ENCODE measurements at regions not wholly inside any gene's neighbourhood (a gene's known extent, or its start where the extent isn't known, plus 50 kb on each side); places are given as distances from the start of the nearest gene placed in this dataset.

DNA sequence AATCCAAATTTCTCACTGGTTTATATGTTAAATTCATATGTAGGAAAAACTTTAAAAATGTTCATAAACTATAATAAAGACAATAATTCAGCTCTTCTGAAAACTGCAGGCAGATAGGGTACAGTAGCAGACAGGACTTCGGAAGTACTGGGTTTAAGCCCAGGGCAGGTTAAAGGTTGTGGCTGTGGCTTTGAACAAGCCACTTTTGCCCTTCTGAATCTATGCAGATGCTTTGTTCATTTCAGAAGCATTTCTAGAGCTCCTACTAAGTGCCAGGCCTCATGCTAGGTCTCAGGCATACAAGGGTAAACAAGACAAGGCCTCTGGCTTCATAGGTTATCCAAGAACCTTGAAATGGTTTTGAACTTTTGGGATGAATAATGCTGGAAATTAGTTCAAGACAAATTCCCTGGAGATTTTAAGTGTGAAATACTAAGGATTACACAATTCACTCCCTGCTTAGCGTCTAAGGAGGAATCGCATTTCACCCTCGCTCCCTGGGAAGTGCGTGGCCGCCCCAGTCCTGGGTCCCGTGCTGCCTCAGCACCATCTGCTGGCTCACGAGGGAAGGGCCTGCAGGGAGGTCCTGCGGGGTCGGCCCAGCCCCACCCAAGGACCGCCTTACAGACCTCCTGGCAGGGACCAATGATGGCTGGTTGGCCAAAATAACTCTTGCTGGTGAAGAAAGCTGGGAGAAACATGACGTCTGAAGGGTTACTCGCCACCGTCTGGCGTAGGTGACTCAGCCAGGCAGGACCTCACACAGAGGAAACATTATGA is 67.7 kb upstream of the L3MBTL4 start:
- no peaks in the 10 kb centered on the region for H3K27me3 ChIP-seq
- H3K4me1 ChIP-seq, result no peaks in the 10 kb centered on the region
- H3K9me3 ChIP-seq, result no peaks in the 10 kb centered on the region
- DNase-seq (ENCODE audit: low spot score in 2 of 2), result peak in 1 of 2 donors; percentile 61
- TF ChIP-seq POLR2A (IDR thresholded peaks at IDR 0.05) (no peak), POLR2AphosphoS5 (IDR thresholded peaks at IDR 0.05) (peak; percentile 23 to 82 (median 77))
- TF ChIP-seq, protein P1, sequence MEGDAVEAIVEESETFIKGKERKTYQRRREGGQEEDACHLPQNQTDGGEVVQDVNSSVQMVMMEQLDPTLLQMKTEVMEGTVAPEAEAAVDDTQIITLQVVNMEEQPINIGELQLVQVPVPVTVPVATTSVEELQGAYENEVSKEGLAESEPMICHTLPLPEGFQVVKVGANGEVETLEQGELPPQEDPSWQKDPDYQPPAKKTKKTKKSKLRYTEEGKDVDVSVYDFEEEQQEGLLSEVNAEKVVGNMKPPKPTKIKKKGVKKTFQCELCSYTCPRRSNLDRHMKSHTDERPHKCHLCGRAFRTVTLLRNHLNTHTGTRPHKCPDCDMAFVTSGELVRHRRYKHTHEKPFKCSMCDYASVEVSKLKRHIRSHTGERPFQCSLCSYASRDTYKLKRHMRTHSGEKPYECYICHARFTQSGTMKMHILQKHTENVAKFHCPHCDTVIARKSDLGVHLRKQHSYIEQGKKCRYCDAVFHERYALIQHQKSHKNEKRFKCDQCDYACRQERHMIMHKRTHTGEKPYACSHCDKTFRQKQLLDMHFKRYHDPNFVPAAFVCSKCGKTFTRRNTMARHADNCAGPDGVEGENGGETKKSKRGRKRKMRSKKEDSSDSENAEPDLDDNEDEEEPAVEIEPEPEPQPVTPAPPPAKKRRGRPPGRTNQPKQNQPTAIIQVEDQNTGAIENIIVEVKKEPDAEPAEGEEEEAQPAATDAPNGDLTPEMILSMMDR (IDR thresholded peaks at IDR 0.05), result peak; percentile 4 to 68 (median 67)
- H3K4me3 ChIP-seq, result peak overlapping the region in 2 of 3 donors; percentile 22 to 55
- H3K27ac ChIP-seq, result peak overlapping the region; percentile 72 to 75
- H3K36me3 ChIP-seq, result no peaks in the 10 kb centered on the region
- intact Hi-C loops (cut with DNase I; ENCODE audit: low total_unique reads), result no loop called here

DNA sequence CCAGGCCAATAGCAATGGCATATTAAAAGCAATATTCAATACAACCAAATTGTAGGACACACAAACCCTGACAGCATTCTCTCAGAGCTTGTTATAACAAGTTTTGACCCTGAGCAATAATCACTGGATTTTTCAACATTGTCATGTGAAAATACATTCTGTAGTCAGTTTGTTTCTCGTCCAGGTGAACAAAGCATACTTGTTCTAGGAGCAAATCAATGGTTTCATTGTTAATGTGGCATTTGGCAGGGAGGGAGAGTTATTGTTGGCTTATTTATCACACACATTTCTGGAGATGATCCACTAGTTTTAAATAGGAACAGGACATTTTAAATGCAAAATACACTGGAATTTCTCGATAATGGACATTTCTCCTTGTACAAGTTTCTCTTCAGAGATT is 69.9 kb upstream of the L3MBTL4 start:
- Histone ChIP-seq H3K27ac (peak overlapping the region; percentile 6 to 57), H3K4me3 (no peak overlapping the region), H3K36me3 (no peaks in the 10 kb centered on the region), H3K27me3 (no peaks in the 10 kb centered on the region), H3K4me1 (no peaks in the 10 kb centered on the region), H3K9me3 (no peaks in the 10 kb centered on the region)
- intact Hi-C loops (cut with DNase I; ENCODE audit: low total_unique reads), result no loop called here
- no peak for DNase-seq (ENCODE audit: low spot score in 2 of 2)
- TF ChIP-seq POLR2A (IDR thresholded peaks at IDR 0.05), result no peak
- TF ChIP-seq POLR2AphosphoS5 (IDR thresholded peaks at IDR 0.05), result no peak

DNA sequence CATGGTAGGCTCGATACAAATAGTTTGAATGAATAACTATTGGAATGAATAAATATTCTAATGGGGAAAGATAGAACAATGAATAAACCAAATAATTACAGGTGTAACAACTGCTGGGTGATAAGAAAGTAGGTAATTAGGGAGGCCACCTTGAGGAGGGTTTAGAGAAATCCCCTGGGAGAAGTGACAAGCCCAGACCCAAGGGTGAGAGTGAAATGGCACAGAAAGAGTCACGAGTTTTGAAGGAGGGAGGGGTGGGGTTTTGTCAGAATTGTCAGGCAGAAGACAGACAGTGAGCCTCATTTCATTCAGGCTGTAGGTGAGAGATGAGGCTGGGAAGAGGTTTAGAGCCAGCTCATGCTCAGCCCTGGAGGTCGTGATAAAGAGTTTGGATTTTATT is 71.6 kb upstream of the L3MBTL4 start:
- no peaks in the 10 kb centered on the region for H3K4me1 ChIP-seq
- DNase-seq (ENCODE audit: low spot score in 2 of 2), result no peak
- H3K4me3 ChIP-seq, result no peak overlapping the region
- no peaks in the 10 kb centered on the region for H3K9me3 ChIP-seq
- H3K36me3 ChIP-seq, result no peaks in the 10 kb centered on the region
- no peaks in the 10 kb centered on the region for H3K27me3 ChIP-seq
- intact Hi-C loops (cut with DNase I; ENCODE audit: low total_unique reads), result no loop called here
- H3K27ac ChIP-seq, result no peak overlapping the region
- TF ChIP-seq, protein P1 (IDR thresholded peaks at IDR 0.05), result no peak
- TF ChIP-seq POLR2AphosphoS5 (IDR thresholded peaks at IDR 0.05), result no peak
- TF ChIP-seq POLR2A (IDR thresholded peaks at IDR 0.05), result no peak

DNA sequence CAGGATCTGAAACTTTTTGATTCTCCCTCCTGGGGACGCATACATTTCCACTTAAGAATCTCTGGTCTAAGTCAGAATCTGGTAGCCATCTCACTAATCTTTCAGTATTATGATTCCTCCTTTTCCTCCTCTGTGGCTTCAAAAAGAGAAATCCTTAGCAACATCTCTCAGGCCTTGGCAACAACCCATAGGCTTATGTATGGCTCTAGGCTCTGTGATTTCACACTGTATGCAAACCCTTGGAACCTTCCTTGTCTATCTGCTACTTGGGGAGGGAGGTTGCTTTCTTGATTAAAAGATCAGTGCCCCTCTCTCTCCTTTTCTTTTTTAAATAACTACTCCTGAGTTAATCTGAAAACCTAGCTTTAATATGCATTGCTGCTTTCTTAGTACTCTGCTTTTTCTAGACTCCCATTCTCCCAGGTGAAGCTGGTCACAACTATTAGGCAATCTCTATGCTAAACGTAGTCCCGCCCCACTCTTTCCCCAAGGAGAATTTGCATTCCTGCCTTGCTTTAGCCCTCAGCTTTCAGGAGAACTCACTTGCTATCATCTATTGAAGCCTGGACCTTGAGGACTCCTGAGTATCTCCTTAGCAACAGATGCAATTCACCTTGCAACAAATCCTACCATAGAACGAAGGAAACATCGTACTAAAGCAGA is 72.2 kb upstream of the L3MBTL4 start:
- intact Hi-C loops (cut with DNase I; ENCODE audit: low total_unique reads), result no loop called here
- Histone ChIP-seq H3K27ac (no peak overlapping the region), H3K9me3 (no peaks in the 10 kb centered on the region), H3K4me3 (no peak overlapping the region), H3K4me1 (no peaks in the 10 kb centered on the region), H3K36me3 (no peaks in the 10 kb centered on the region), H3K27me3 (no peaks in the 10 kb centered on the region)
- DNase-seq (ENCODE audit: low spot score in 2 of 2), result no peak
- TF ChIP-seq POLR2AphosphoS5 (IDR thresholded peaks at IDR 0.05) (no peak), POLR2A (IDR thresholded peaks at IDR 0.05) (no peak)
- TF ChIP-seq, protein P1 (IDR thresholded peaks at IDR 0.05), result no peak

DNA sequence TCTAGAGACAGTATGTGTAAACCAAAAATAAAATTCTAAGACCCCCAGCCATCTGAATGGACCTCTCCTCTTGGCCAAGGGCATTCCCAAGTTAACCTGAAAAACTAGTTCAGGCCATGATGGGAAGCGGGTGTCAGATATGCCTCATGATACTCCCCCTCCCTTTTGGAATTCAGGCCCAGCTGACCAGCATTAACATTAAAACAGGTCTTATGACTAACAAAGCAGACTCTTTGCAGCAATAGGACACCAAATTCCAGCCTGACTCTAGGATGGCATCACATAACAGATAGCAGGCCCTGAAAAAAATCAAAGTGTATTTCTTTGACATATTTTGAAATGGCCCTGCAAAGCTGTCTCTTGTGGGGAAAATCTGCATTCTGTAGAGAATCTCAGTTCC is 73.3 kb upstream of the L3MBTL4 start:
- Histone ChIP-seq H3K4me1 (no peaks in the 10 kb centered on the region), H3K4me3 (no peak overlapping the region), H3K9me3 (no peaks in the 10 kb centered on the region), H3K27me3 (no peaks in the 10 kb centered on the region), H3K36me3 (no peaks in the 10 kb centered on the region), H3K27ac (no peak overlapping the region)
- DNase-seq (ENCODE audit: low spot score in 2 of 2), result no peak
- TF ChIP-seq POLR2A (IDR thresholded peaks at IDR 0.05), result no peak
- TF ChIP-seq POLR2AphosphoS5 (IDR thresholded peaks at IDR 0.05), result no peak
- TF ChIP-seq, protein P1 (IDR thresholded peaks at IDR 0.05), result no peak
- intact Hi-C loops (cut with DNase I; ENCODE audit: low total_unique reads), result no loop called here

Measured in breast epithelium (tissue), 4 donors.